HepG2 (cell line): ENCODE measurements at regions not wholly inside any gene's neighbourhood (a gene's known extent, or its start where the extent isn't known, plus 50 kb on each side); places are given as distances from the start of the nearest gene placed in this dataset.

Experiments
- ATAC-seq: fragments of 200-7000 bp; cut with Tn5 transposase; 3 replicates; pipeline ENCODE4 v1.9.1; 2020; ENCODE audit warnings: mild to moderate bottlenecking, moderate library complexity
- BruUV-seq: library from RNA; stranded (reverse); fragments of 400-500 nt; replicated peaks from 2 replicates; lab custom pipeline; 2021; lab: Mats Ljungman, UMichigan
- CTCF ChIA-PET: fragments of 300-600 bp; formaldehyde crosslinking; extraction: SDS; loops from one replicate; lab custom pipeline; 2021; ENCODE audit warnings: low total read pairs, inconsistent platforms, low intra/inter-chr PET ratio; lab: Yijun Ruan, JAX
- POLR2A ChIA-PET: fragments of 350-600 bp; sonication (Branson Sonifier 250); formaldehyde crosslinking; loops from one replicate; lab custom pipeline; 2020; ENCODE audit warnings: antibody characterized with exemption, inconsistent platforms; lab: Yijun Ruan, JAX
- DNase-seq: peaks from one replicate; pipeline ENCODE4 v3.0.0-alpha.2; 2015; ENCODE audit warnings: low spot score
- FAIRE-seq: peaks from 3 replicates; lab custom pipeline; 2011; peaks lifted over from hg19 to GRCh38; lab: Jason Lieb, UNC
- H2AFZ ChIP-seq: one replicate; pipeline ENCODE4 v1.6.1; 2011; ENCODE audit warnings: low read length, inconsistent platforms
- H3K27ac ChIP-seq: fragments of 300-600 bp; 3 replicates; pipeline ENCODE4 v1.8.0; 2011; ENCODE audit warnings: mixed run types, mild to moderate bottlenecking, mixed read lengths, low read length, inconsistent platforms; ENCODE audit not compliant: insufficient read depth; ENCODE audit errors: extremely low read length
- H3K27me3 ChIP-seq, 2 experiments: fragments of 200-600 bp in 1 of 2; 2 replicates in 1 of 2; 3 replicates in 1 of 2; pipeline versions ENCODE4 v1.6.0 to v1.8.0; 2011; ENCODE audit warnings: low read length in 2 of 2, mild to moderate bottlenecking in 2 of 2, moderate library complexity in 2 of 2, inconsistent platforms in 1 of 2; ENCODE audit not compliant: insufficient read depth in 2 of 2, control insufficient read depth in 1 of 2
- H3K36me3 ChIP-seq, 2 experiments: fragments of 200-600 bp in 1 of 2; replicated peaks in 1 of 2; 2 replicates in 1 of 2; 3 replicates in 1 of 2; pipeline versions ENCODE4 v1.5.1 to v1.8.0; 2011; ENCODE audit warnings: low read length in 2 of 2, inconsistent platforms in 1 of 2; ENCODE audit not compliant: insufficient read depth in 2 of 2, control insufficient read depth in 1 of 2
- H3K4me1 ChIP-seq: 2 replicates; pipeline ENCODE4 v1.5.1; 2012; ENCODE audit warnings: low read length, inconsistent platforms; ENCODE audit not compliant: insufficient read depth
- H3K4me2 ChIP-seq: 2 replicates; pipeline ENCODE4 v1.6.0; 2011; ENCODE audit warnings: low read depth, low read length, inconsistent platforms
- H3K4me3 ChIP-seq, 3 experiments: fragments of 200-600 bp in 1 of 3; sonication (generic), shearing (Covaris generic) in 1 of 3; replicated peaks in 1 of 3; 2 replicates each; pipeline ENCODE4 v1.5.1; 2011 to 2016; ENCODE audit warnings: low read length in 3 of 3, inconsistent platforms in 2 of 3, low read depth in 2 of 3, mild to moderate bottlenecking in 2 of 3, control low read depth in 1 of 3, mixed read lengths in 1 of 3; ENCODE audit not compliant: insufficient read depth in 1 of 3
- H3K79me2 ChIP-seq: one replicate; pipeline ENCODE4 v1.6.1; 2011; ENCODE audit warnings: low read length, inconsistent platforms; ENCODE audit not compliant: insufficient read depth
- H3K9ac ChIP-seq: 2 replicates; pipeline ENCODE4 v1.6.0; 2011; ENCODE audit warnings: mild to moderate bottlenecking, low read depth, low read length, inconsistent platforms; ENCODE audit not compliant: insufficient read depth
- H3K9me3 ChIP-seq: 2 replicates; pipeline ENCODE4 v1.5.1; 2012; ENCODE audit warnings: mild to moderate bottlenecking, low read length
- H4K20me1 ChIP-seq: 2 replicates; pipeline ENCODE4 v1.6.0; 2011; ENCODE audit warnings: inconsistent platforms, mild to moderate bottlenecking, low read length, moderate library complexity; ENCODE audit not compliant: insufficient read depth
- DPF2 ChIP-seq: sonication (generic); formaldehyde crosslinking; IDR thresholded peaks from 2 replicates; pipeline ENCODE4 v1.4.0; 2020; ENCODE audit warnings: mild to moderate bottlenecking, low read depth, missing genetic modification reagents, borderline replicate concordance
- KMT2A ChIP-seq: sonication (generic); formaldehyde crosslinking; IDR thresholded peaks from 2 replicates; pipeline ENCODE4 v1.4.0; 2020; ENCODE audit warnings: missing genetic modification reagents
- PAX8 ChIP-seq: sonication (generic); formaldehyde crosslinking; IDR thresholded peaks from 2 replicates; pipeline ENCODE4 v1.8.0; 2022; ENCODE audit warnings: mild to moderate bottlenecking, missing genetic modification reagents, borderline replicate concordance
- SIX4 ChIP-seq: sonication (generic); formaldehyde crosslinking; IDR thresholded peaks from 2 replicates; pipeline ENCODE4 v1.4.0; 2020; ENCODE audit warnings: missing genetic modification reagents
- SMAD1 ChIP-seq: sonication (generic); formaldehyde crosslinking; IDR thresholded peaks from 2 replicates; pipeline ENCODE4 v1.4.0; 2020; ENCODE audit warnings: missing genetic modification reagents, low read depth, mild to moderate bottlenecking, borderline replicate concordance
- TOPORS ChIP-seq: sonication (generic); formaldehyde crosslinking; IDR thresholded peaks from 2 replicates; pipeline ENCODE4 v1.8.0; 2023; ENCODE audit warnings: mild to moderate bottlenecking, missing genetic modification reagents
- ZNF101 ChIP-seq: sonication (generic); formaldehyde crosslinking; IDR thresholded peaks from 2 replicates; pipeline ENCODE4 v1.4.0; 2020; ENCODE audit warnings: mild to moderate bottlenecking, low read depth, missing genetic modification reagents, borderline replicate concordance
- ZNF577 ChIP-seq: sonication (generic); formaldehyde crosslinking; IDR thresholded peaks from 2 replicates; pipeline ENCODE4 v1.4.0; 2020; ENCODE audit warnings: mild to moderate bottlenecking, low read depth, missing genetic modification reagents, borderline replicate concordance
- WGBS: methylation state at CpG from one replicate; pipeline ENCODE4 v1.1.6; 2017; ENCODE audit warnings: low lambda C conversion rate; 5-methylcytosine and 5-hydroxymethylcytosine counted together
- in situ Hi-C: cut with HindIII; loops from 2 replicates; pipeline ENCODE4 v1.10.0; 2017; ENCODE audit warnings: low pct_unique_long_range_greater_than_20kb; ENCODE audit not compliant: extremely low pct_ligation_motif_present
- intact Hi-C: fragments of 100-400 bp; cut with micrococcal nuclease; formaldehyde crosslinking; loops from one replicate; pipeline ENCODE4 v1.10.0; 2022; ENCODE audit not compliant: unreplicated experiment
- TF ChIP-seq, protein P1 (sequence below): sonication (generic); formaldehyde crosslinking; IDR thresholded peaks from 2 replicates; pipeline ENCODE4 v1.4.0; 2020; ENCODE audit warnings: mild to moderate bottlenecking, missing genetic modification reagents

DNA sequence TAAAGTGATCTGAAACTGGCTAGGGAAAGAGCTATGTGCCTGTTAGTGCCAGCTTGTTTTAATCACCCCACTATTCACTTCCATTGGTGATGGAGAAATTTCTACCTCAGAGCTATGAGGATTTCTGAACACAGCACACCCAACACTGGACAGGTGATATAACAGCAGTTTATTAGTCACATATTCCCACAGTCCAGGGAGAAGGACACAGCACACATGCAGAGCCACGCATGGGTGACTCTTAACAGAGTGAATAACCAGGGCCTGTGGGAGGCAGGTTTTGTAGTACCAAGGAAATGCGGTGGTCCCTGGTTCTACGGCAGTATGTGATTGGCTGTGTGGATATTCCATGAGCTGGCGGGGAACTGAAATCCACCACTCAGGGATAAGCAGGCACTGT, 455.1 kb downstream of the BTG1 start:
- Histone ChIP-seq H3K9me3 (no peaks in the 10 kb centered on the region), H3K27ac (no peak overlapping the region), H3K36me3 (no peaks in the 10 kb centered on the region), H3K79me2 (no peaks in the 10 kb centered on the region), H3K4me3 (no peak overlapping the region), H4K20me1 (no peaks in the 10 kb centered on the region), H2AFZ (no peak overlapping the region), H3K27me3 (no peaks in the 10 kb centered on the region), H3K4me1 (no peaks in the 10 kb centered on the region), H3K4me2 (no peak overlapping the region), H3K9ac (no peak overlapping the region)
- in situ Hi-C loops (no loop called here), intact Hi-C loops (loop anchor here (10.0 kb wide), 1 partner anchor 306 kb away; no protein-coding TSS in a partner anchor)
- WGBS, result 28% methylated on average over 4 of the region's 4 CpGs
- CTCF ChIA-PET, result no interaction called here
- POLR2A ChIA-PET, result no interaction called here
- TF ChIP-seq, protein P1, sequence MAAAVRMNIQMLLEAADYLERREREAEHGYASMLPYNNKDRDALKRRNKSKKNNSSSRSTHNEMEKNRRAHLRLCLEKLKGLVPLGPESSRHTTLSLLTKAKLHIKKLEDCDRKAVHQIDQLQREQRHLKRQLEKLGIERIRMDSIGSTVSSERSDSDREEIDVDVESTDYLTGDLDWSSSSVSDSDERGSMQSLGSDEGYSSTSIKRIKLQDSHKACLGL (CRISPR knock-in tag), result no peak
- TF ChIP-seq KMT2A (CRISPR knock-in tag) (no peak), TOPORS (no peak), DPF2 (CRISPR knock-in tag) (no peak), SIX4 (no peak), ZNF101 (no peak), SMAD1 (CRISPR knock-in tag) (no peak), PAX8 (no peak), ZNF577 (CRISPR knock-in tag) (no peak)
- BruUV-seq, result no TSS peak
- DNase-seq (no peak), FAIRE-seq (no peak), ATAC-seq (no peak)
